ENCODE measurements at regions not wholly inside any gene's neighbourhood (a gene's known extent, or its start where the extent isn't known, plus 50 kb on each side); places are given as distances from the start of the nearest gene placed in this dataset.
"Not testable (repeated sequence)": the region's sequence is repeated elsewhere in the genome, so short reads cannot be mapped to it uniquely, and the experiment has no call there.

- DNase-seq (ENCODE audit: low read depth in 2 of 2, low spot score in 1 of 2), result no peak
Measured at GRCh38 chr16:86224126-86224525, 286.2 kb upstream of the FOXF1 start.

GRCh38 chr16:86224629-86225028 is 285.7 kb upstream of the FOXF1 start:
- DNase-seq (ENCODE audit: low read depth in 2 of 2, low spot score in 1 of 2), result no peak

DNA sequence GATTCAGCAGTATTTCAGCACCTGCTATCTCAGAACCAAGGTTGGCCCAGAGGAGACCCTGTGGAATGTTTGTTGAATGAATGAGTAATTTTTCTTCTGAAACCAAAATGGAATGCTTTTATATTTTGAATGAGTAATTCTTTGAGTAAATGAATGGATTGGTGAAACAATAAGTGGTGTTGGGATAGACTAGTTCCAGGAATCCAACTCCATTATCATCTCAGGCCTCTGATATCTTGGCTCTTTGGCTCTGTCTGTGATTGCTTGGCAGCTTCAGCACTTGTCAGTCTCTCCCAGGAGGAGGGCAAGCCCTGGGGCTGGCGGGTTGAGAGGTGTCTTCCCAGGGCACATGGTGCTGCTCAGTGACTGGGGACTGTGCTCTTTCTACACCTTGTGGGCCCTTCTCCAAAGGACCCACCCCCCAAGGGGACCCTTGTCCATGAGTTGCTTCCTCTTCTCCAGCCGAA is 284.4 kb upstream of the FOXF1 start:
- no peak for DNase-seq (ENCODE audit: low read depth in 2 of 2, low spot score in 1 of 2)

DNA sequence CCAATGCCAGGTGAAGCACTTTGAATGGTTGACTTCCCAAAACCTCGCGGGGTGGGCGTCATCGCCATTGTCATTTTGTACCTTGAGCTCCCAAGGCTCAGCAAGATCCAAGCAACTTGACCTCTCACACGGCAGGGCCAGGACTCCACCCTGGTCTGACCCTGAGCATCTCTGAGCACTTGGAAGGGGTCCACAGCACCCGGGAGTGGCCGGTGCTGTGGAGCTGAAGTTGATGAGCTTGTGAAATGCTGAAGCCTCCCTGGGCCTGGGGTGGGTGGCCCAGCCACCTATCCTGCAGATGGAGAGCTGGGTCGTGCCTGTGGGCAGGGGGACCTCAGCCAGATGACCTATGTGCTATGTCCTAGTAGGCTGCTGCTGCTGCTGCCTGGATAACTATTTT is 283.3 kb upstream of the FOXF1 start:
- no peak for DNase-seq (ENCODE audit: low read depth in 2 of 2, low spot score in 1 of 2)

DNA sequence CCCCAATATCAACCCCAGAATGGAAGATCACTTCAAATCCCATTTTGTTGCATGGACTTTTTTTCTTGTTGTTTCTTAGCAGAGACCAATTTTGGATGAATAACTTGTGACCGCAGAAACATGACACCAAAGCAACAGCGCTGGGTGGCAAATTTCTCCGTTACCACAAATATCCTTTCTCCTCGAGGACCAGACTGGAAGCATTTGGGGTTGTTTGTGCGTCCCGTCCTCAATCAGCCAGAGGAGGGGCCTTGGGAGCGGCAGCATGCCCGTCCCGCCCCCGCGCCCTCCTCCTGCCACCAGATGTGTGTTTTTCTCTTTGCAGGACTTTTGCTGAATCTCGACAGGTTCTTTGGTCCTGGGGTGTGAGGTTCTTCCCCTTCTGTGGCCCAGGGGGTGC is 282.5 kb upstream of the FOXF1 start:
- DNase-seq (ENCODE audit: low read depth in 2 of 2, low spot score in 1 of 2), result no peak

DNA sequence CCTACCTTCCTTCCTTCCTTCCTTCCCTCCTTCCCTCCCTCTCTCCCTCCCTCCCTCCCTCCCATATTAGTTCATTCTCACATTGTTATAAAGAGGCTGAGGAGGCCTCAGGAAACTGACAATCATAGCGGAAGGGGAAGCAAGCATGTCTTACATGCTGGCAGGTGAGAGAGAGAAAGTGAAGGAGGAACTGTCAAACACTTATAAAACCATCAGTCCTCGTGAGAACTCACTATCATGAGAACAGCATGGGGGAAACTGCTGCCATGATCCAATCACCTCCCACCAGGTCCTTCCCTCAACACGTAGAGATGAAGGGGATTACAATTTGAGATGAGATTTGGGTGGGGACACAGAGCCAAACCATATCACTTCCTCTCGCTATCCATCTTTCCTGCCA is 281.6 kb upstream of the FOXF1 start:
- no peak for DNase-seq (ENCODE audit: low read depth in 2 of 2, low spot score in 1 of 2)

DNA sequence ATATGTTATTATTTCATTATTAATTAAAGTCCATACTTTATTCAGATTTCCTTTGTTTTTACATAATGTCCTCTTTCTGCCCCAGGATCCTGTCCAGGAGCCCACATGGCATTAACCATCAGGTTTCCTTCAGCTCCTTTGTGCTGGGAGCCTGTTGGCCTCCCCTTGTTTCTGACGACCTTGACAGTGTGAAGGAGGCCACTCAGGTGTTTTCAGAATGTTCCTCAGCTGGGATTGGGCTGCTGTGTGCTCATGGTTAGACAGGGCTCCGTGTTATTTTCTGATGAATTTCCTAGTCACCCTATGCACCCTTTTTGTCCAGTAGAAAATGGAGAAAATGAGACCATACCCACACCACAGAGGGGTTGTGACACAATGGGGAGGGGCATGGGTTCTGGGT is 281.0 kb upstream of the FOXF1 start:
- no peak for DNase-seq (ENCODE audit: low read depth in 2 of 2, low spot score in 1 of 2)

GRCh38 chr16:86229866-86230656 is 280.3 kb upstream of the FOXF1 start:
- no peak for DNase-seq (ENCODE audit: low read depth in 2 of 2, low spot score in 1 of 2)

- DNase-seq (ENCODE audit: low read depth in 2 of 2, low spot score in 1 of 2), result no peak
Measured at GRCh38 chr16:86231321-86231995, 278.9 kb upstream of the FOXF1 start.

- no peak for DNase-seq (ENCODE audit: low read depth in 2 of 2, low spot score in 1 of 2)
Measured at GRCh38 chr16:86231996-86232350, 278.4 kb upstream of the FOXF1 start.

DNA sequence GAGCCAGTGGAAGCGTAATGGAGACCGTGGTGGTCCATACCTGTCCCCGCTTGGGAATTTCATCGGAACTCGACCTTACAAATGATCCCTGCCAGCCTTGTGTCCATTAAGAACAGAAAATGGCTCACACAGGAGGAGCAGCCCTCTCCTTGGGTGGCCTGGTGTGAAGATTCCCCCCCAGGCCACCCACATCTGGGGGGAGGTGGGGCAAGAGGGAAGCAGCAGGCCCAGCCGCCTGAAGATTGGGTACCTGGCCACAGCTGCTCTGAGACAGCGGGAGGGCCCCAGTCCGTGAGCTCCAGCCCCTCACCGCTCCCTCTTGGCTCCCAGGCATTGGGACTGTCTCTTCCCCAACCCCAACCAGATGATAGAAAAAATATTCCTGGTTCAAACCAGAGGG is 277.8 kb upstream of the FOXF1 start:
- no peak for DNase-seq (ENCODE audit: low read depth in 2 of 2, low spot score in 1 of 2)

- DNase-seq (ENCODE audit: low read depth in 2 of 2, low spot score in 1 of 2), result not testable (repeated sequence)
Measured at GRCh38 chr16:86233506-86233905, 276.8 kb upstream of the FOXF1 start.

GRCh38 chr16:86239381-86239780 is 270.9 kb upstream of the FOXF1 start:
- no peak for DNase-seq (ENCODE audit: low read depth in 2 of 2, low spot score in 1 of 2)

- DNase-seq (ENCODE audit: low read depth in 2 of 2, low spot score in 1 of 2), result no peak
Measured at GRCh38 chr16:86240716-86241363, 269.5 kb upstream of the FOXF1 start.

DNA sequence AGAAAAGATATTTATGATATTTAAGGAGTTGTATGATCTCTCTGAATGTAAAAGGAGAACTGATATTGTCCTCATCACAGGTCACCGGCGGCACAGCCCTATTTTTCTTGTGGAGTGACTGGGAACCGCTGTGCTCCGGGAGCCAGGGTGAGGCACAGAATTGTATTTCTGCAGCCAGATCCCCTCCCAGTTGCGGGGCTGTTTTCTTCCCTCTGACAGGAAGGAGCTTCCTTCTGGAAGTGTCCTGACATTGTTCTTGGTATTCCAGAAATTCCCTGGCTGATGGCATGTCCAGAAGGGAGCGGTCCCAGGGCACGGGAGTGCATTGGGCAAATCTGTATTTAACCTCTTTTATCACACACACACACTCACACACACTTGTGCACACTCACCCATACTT is 268.6 kb upstream of the FOXF1 start:
- DNase-seq (ENCODE audit: low read depth in 2 of 2, low spot score in 1 of 2), result no peak

GRCh38 chr16:86242244-86243122 is 267.8 kb upstream of the FOXF1 start:
- DNase-seq (ENCODE audit: low read depth in 2 of 2, low spot score in 1 of 2), result no peak

DNA sequence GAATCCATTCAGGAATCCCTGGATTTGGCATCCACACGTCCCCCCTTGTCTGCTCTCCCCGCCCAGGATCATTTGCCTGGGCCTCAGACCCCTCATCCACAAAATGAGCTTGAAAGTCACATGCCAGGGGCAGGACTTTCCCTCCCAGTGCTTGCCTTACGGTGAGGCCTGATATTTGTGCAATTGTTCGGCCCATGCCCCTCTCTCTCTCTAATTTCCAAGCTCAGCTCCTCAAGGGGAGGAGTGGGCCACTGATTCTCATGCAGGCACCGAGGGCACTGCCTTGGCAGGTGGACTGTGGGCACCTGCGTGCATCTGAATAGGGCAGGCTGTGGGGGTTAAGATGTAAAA is 267.2 kb upstream of the FOXF1 start:
- no peak for DNase-seq (ENCODE audit: low read depth in 2 of 2, low spot score in 1 of 2)

GRCh38 chr16:86243571-86244154 is 266.7 kb upstream of the FOXF1 start:
- DNase-seq (ENCODE audit: low read depth in 2 of 2, low spot score in 1 of 2), result no peak

- no peak for DNase-seq (ENCODE audit: low read depth in 2 of 2, low spot score in 1 of 2)
Measured at GRCh38 chr16:86244158-86244557, 266.2 kb upstream of the FOXF1 start.

GRCh38 chr16:86244936-86245335 is 265.4 kb upstream of the FOXF1 start:
- DNase-seq (ENCODE audit: low read depth in 2 of 2, low spot score in 1 of 2), result no peak

- DNase-seq (ENCODE audit: low read depth in 2 of 2, low spot score in 1 of 2), result no peak
Measured at GRCh38 chr16:86245351-86245750, 265.0 kb upstream of the FOXF1 start.
